ENCODE measurements at regions not wholly inside any gene's neighbourhood (a gene's known extent, or its start where the extent isn't known, plus 50 kb on each side); places are given as distances from the start of the nearest gene placed in this dataset.

GRCh38 chr17:53740312-53740711 is 82.4 kb upstream of the KIF2B start:
- TF ChIP-seq ZNF10 (CRISPR knock-in tag; IDR thresholded peaks at IDR 0.05; ENCODE audit: borderline replicate concordance, low read depth) (no peak), POLR2A (IDR thresholded peaks at IDR 0.05; ENCODE audit: insufficient read depth in 1 of 2, low read depth in 2 of 2, low read length in 2 of 2) (no peak), ZBTB21 (CRISPR knock-in tag; IDR thresholded peaks at IDR 0.05) (no peak)

Measured in HepG2 (cell line).